ENCODE measurements at regions not wholly inside any gene's neighbourhood (a gene's known extent, or its start where the extent isn't known, plus 50 kb on each side); places are given as distances from the start of the nearest gene placed in this dataset.

DNA sequence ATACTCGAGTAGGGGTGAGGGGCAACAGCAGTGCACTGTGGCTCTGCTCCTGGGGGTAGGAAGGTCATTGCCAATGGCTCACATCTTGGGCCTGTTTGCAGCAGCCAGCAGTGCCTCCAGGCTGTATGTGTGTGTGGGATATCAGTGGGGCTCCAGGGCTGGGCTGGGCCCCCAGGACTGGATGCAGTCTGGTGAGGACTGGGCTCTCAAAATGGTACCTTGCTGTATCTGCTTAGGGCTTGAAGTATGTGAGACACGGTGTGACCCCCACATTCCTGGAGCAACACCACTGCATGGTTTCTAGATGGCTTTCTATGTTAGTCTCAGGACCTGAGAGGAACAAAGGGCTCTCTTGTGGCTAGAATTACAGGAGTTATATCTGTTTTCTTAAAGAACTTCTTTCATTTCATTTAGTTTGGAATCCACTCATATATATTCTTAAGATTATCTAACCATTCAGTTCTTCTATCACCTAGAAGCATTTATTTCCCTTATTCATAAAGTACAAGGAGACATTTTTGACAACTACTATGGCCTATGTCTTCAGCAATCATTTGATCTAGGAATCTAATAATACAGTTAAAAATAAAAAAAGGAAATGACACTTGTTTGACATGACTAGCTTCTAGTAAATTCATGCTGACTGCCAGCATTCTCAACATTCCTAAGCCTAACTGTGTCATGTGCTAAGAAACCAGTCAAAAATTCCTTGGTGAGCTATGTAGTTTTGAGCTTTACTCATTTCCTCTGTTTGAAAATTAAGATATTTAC is 443.2 kb upstream of the SEMA3A start:
- TF ChIP-seq, protein P1, sequence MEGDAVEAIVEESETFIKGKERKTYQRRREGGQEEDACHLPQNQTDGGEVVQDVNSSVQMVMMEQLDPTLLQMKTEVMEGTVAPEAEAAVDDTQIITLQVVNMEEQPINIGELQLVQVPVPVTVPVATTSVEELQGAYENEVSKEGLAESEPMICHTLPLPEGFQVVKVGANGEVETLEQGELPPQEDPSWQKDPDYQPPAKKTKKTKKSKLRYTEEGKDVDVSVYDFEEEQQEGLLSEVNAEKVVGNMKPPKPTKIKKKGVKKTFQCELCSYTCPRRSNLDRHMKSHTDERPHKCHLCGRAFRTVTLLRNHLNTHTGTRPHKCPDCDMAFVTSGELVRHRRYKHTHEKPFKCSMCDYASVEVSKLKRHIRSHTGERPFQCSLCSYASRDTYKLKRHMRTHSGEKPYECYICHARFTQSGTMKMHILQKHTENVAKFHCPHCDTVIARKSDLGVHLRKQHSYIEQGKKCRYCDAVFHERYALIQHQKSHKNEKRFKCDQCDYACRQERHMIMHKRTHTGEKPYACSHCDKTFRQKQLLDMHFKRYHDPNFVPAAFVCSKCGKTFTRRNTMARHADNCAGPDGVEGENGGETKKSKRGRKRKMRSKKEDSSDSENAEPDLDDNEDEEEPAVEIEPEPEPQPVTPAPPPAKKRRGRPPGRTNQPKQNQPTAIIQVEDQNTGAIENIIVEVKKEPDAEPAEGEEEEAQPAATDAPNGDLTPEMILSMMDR (conservative IDR thresholded peaks at IDR 0.05 in 1 of 2, IDR thresholded peaks at IDR 0.05 in 1 of 2; ENCODE audit: extremely low read depth in 1 of 2, insufficient read depth in 1 of 2, low read depth in 1 of 2, low read length in 2 of 2) = no peak
- no peak for TF ChIP-seq EZH2 (IDR thresholded peaks at IDR 0.05; ENCODE audit: borderline replicate concordance, low read length)
